GM23248 (cell line): ENCODE measurements at regions not wholly inside any gene's neighbourhood (a gene's known extent, or its start where the extent isn't known, plus 50 kb on each side); places are given as distances from the start of the nearest gene placed in this dataset.

Experiments
- DNase-seq: peaks from one replicate; pipeline ENCODE4 v3.0.0-alpha.2; 2015
- H2AFZ ChIP-seq: fragments of 200-600 bp; sonication (generic); 2 replicates; pipeline ENCODE4 v1.6.1; 2016; ENCODE audit warnings: antibody characterized with exemption
- H3F3A ChIP-seq: fragments of 200-600 bp; sonication (generic); 2 replicates; pipeline ENCODE4 v1.6.1; 2016; ENCODE audit warnings: mild to moderate bottlenecking, antibody characterized with exemption, mixed run types; ENCODE audit not compliant: insufficient read depth
- H3K27ac ChIP-seq: fragments of 200-600 bp; sonication (generic); 2 replicates; pipeline ENCODE4 v1.5.1; 2016; ENCODE audit warnings: mild to moderate bottlenecking
- H3K27me3 ChIP-seq: fragments of 200-600 bp; sonication (generic); replicated peaks from 2 replicates; pipeline ENCODE4 v1.6.1; 2016; ENCODE audit warnings: mild to moderate bottlenecking; ENCODE audit not compliant: insufficient read depth
- H3K36me3 ChIP-seq: fragments of 200-600 bp; sonication (generic); 2 replicates; pipeline ENCODE4 v1.6.1; 2016; ENCODE audit warnings: low read depth, mild to moderate bottlenecking
- H3K4me1 ChIP-seq: fragments of 200-600 bp; sonication (generic); 2 replicates; pipeline ENCODE4 v1.6.1; 2016; ENCODE audit warnings: mild to moderate bottlenecking; ENCODE audit not compliant: insufficient read depth
- H3K4me2 ChIP-seq: fragments of 200-600 bp; sonication (generic); one replicate; pipeline ENCODE4 v1.6.1; 2016; ENCODE audit warnings: mild to moderate bottlenecking; ENCODE audit not compliant: unreplicated experiment
- H3K4me3 ChIP-seq: fragments of 200-600 bp; sonication (generic); 2 replicates; pipeline ENCODE4 v1.5.1; 2016; ENCODE audit warnings: mild to moderate bottlenecking
- H3K79me2 ChIP-seq: fragments of 200-600 bp; sonication (generic); 2 replicates; pipeline ENCODE4 v1.6.1; 2016; ENCODE audit warnings: mild to moderate bottlenecking; ENCODE audit not compliant: insufficient read depth
- H3K9ac ChIP-seq: fragments of 200-600 bp; sonication (generic); 2 replicates; pipeline ENCODE4 v1.6.1; 2016; ENCODE audit warnings: mild to moderate bottlenecking
- H3K9me2 ChIP-seq: fragments of 200-600 bp; sonication (generic); 2 replicates; pipeline ENCODE4 v1.6.1; 2016; ENCODE audit warnings: mixed run types, mild to moderate bottlenecking, moderate library complexity; ENCODE audit not compliant: insufficient read depth
- H3K9me3 ChIP-seq: fragments of 200-600 bp; sonication (generic); one replicate; pipeline ENCODE4 v1.6.1; 2017; ENCODE audit warnings: low read depth
- H4K20me1 ChIP-seq: fragments of 200-600 bp; sonication (generic); 2 replicates; pipeline ENCODE4 v1.6.0; 2016; ENCODE audit not compliant: insufficient read depth
- EZH2 ChIP-seq: fragments of 200-600 bp; sonication (generic); IDR thresholded peaks from 2 replicates; pipeline ENCODE4 v1.6.1; 2018; ENCODE audit warnings: antibody characterized with exemption, mild to moderate bottlenecking; ENCODE audit not compliant: insufficient read depth, poor library complexity, severe bottlenecking
- EZH2phosphoT487 ChIP-seq: fragments of 200-600 bp; sonication (generic); IDR thresholded peaks from 2 replicates; pipeline ENCODE4 v1.6.1; 2018; ENCODE audit warnings: antibody characterized with exemption, moderate library complexity, mild to moderate bottlenecking, low read depth; ENCODE audit not compliant: insufficient read depth
- WGBS, 2 experiments: methylation state at CpG; one replicate each; pipeline ENCODE4 v1.1.6; 2015 to 2017; ENCODE audit warnings: low lambda C conversion rate in 2 of 2, low coverage in 1 of 2; ENCODE audit errors: missing lambda C conversion rate in 2 of 2; 5-methylcytosine and 5-hydroxymethylcytosine counted together
- in situ Hi-C: fragments of 300-500 bp; cut with MboI; formaldehyde crosslinking; loops from 2 replicates; pipeline ENCODE4 v1.15.0; 2020

DNA sequence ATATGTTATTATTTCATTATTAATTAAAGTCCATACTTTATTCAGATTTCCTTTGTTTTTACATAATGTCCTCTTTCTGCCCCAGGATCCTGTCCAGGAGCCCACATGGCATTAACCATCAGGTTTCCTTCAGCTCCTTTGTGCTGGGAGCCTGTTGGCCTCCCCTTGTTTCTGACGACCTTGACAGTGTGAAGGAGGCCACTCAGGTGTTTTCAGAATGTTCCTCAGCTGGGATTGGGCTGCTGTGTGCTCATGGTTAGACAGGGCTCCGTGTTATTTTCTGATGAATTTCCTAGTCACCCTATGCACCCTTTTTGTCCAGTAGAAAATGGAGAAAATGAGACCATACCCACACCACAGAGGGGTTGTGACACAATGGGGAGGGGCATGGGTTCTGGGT is 281.0 kb upstream of the FOXF1 start:
- no peaks in the 10 kb centered on the region for H3F3A ChIP-seq
- H3K4me2 ChIP-seq, result no peak overlapping the region
- no peaks in the 10 kb centered on the region for H3K79me2 ChIP-seq
- 18 to 23% methylated on average over 2 of the region's 2 CpGs for WGBS, 2 experiments
- in situ Hi-C loops, result no loop called here
- TF ChIP-seq EZH2phosphoT487 (no peak), EZH2 (no peak)
- no peak for DNase-seq
- H2AFZ ChIP-seq, result no peak overlapping the region
- H4K20me1 ChIP-seq, result no peaks in the 10 kb centered on the region
- H3K27ac ChIP-seq, result no peak overlapping the region
- H3K9me3 ChIP-seq, result no peaks in the 10 kb centered on the region
- H3K9me2 ChIP-seq, result no peaks in the 10 kb centered on the region
- peaks cover 56% of the 10 kb centered on the region for H3K27me3 ChIP-seq
- H3K36me3 ChIP-seq, result no peaks in the 10 kb centered on the region
- no peak overlapping the region for H3K4me3 ChIP-seq
- H3K4me1 ChIP-seq, result no peaks in the 10 kb centered on the region
- no peak overlapping the region for H3K9ac ChIP-seq

DNA sequence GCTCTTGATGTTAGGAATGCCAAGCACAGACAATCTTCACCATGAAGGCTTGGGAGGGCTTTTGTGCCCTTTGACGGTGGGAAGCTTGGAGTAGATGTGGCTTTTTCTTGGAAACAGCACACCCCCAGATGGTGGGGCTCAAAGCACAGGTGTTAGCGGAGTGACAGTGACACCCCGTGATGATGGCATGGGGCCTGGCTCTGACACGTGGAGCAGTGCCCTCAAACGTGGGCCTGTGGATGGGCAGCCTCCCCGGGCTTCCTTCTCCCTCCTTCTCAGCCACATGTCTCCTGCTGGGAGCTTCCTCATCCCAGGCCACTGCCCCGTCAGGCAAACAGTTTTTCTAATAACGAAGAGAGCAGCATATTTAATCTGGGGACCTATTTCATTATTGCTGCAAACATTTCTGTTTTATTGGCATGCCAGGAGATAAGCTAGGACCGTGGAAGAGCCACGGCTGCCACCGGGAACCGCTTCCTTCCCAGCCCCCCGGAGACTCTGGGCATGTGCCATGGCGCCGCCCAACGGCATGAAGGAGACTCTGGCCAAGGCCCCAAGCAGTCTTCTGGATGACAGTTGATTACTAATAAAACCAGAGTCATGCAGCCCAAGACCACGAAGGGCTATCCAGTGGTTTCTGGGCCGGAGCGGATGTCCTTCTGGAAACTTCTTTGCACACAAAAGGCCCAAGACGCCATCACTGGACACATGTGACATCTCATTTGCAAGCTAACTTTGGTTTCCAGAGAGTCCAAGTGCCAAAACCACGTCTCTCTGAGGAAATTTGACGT is 280.3 kb upstream of the FOXF1 start:
- no peak overlapping the region for H3K9ac ChIP-seq
- H3K36me3 ChIP-seq, result no peaks in the 10 kb centered on the region
- in situ Hi-C loops, result no loop called here
- H3K4me1 ChIP-seq, result no peaks in the 10 kb centered on the region
- no peak overlapping the region for H3K4me2 ChIP-seq
- no peak overlapping the region for H3K4me3 ChIP-seq
- 50 to 57% methylated on average over 22 of the region's 22 CpGs for WGBS, 2 experiments
- no peaks in the 10 kb centered on the region for H3K9me2 ChIP-seq
- no peaks in the 10 kb centered on the region for H3F3A ChIP-seq
- H2AFZ ChIP-seq, result no peak overlapping the region
- no peaks in the 10 kb centered on the region for H4K20me1 ChIP-seq
- H3K9me3 ChIP-seq, result no peaks in the 10 kb centered on the region
- H3K27ac ChIP-seq, result no peak overlapping the region
- peaks cover 56% of the 10 kb centered on the region for H3K27me3 ChIP-seq
- no peak for DNase-seq
- H3K79me2 ChIP-seq, result no peaks in the 10 kb centered on the region
- no peak for TF ChIP-seq EZH2
- TF ChIP-seq EZH2phosphoT487, result no peak

DNA sequence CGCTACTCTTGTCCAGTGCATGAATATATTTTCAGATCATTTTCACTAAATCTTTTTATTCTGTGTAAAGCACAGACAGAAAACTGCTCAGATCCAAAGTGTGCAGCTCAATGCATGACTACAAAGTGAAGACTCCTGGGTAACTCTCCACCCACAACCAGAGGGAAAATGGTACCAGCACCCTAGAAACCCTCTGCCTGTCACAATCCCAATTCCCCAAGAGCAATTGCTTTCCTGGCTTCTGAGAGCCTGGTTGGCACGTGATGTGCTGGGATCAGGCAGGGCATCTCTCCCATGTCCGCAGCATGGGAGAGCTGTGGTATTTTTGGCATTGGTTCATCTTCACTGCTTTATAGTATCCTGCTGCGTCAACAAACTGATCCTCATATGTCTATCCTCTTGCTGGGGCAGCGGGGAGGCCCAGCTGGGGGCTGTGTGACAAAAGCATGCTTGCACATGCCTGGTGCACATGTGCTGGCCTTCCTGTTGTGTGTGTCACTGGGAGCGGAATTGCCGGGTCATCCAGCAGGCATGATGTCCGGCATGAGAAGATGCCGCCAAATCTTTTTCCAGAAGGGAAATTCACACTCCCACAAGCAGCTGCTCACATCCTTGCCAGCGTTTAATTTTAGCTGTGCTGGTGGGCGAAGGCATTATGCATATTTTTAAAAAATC is 278.9 kb upstream of the FOXF1 start:
- H3K4me3 ChIP-seq, result no peak overlapping the region
- peaks cover 52% of the 10 kb centered on the region for H3K27me3 ChIP-seq
- no peak overlapping the region for H3K4me2 ChIP-seq
- no peak overlapping the region for H3K27ac ChIP-seq
- 39 to 48% methylated on average over 11 of the region's 11 CpGs for WGBS, 2 experiments
- TF ChIP-seq EZH2 (no peak), EZH2phosphoT487 (no peak)
- H3F3A ChIP-seq, result no peaks in the 10 kb centered on the region
- no peaks in the 10 kb centered on the region for H4K20me1 ChIP-seq
- H2AFZ ChIP-seq, result no peak overlapping the region
- H3K79me2 ChIP-seq, result no peaks in the 10 kb centered on the region
- H3K36me3 ChIP-seq, result no peaks in the 10 kb centered on the region
- no peaks in the 10 kb centered on the region for H3K9me3 ChIP-seq
- H3K9ac ChIP-seq, result no peak overlapping the region
- no peaks in the 10 kb centered on the region for H3K9me2 ChIP-seq
- no peaks in the 10 kb centered on the region for H3K4me1 ChIP-seq
- in situ Hi-C loops, result no loop called here
- DNase-seq, result no peak

DNA sequence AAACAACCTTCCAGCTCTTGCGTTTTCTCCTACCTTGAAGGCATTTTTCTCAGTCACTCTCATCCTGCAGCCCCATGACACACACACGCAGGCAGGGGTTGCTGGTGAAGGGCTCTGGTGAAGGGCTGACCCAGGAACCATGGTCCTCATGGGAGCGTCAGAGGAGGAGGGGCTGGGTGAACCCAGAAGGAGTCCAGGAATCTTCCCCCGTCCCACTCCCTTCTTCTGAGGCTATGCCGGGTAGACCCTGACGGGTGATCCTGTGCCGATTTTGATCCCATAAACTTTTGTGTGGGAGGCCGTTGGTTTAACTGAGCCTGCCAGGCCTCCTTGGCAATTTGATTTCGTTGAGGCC is 278.4 kb upstream of the FOXF1 start:
- Histone ChIP-seq H3K36me3 (no peaks in the 10 kb centered on the region), H3K4me1 (no peaks in the 10 kb centered on the region), H3K27ac (no peak overlapping the region), H3K9ac (no peak overlapping the region), H3K27me3 (peaks cover 52% of the 10 kb centered on the region), H3F3A (no peaks in the 10 kb centered on the region), H2AFZ (no peak overlapping the region), H3K9me3 (no peaks in the 10 kb centered on the region), H3K79me2 (no peaks in the 10 kb centered on the region), H3K9me2 (no peaks in the 10 kb centered on the region), H4K20me1 (no peaks in the 10 kb centered on the region), H3K4me2 (no peak overlapping the region), H3K4me3 (no peak overlapping the region)
- 67 to 69% methylated on average over 9 of the region's 9 CpGs for WGBS, 2 experiments
- in situ Hi-C loops, result no loop called here
- DNase-seq, result no peak
- TF ChIP-seq EZH2, result no peak
- TF ChIP-seq EZH2phosphoT487, result no peak
